ENCODE measurements at regions not wholly inside any gene's neighbourhood (a gene's known extent, or its start where the extent isn't known, plus 50 kb on each side); places are given as distances from the start of the nearest gene placed in this dataset.
A peak's percentile ranks its signal among the peaks of the same experiment; 100 is the strongest.

GRCh38 chr6:25181923-25182322 lies 97.3 kb upstream of the CARMIL1 start:
- DNase-seq (no peak), ATAC-seq (ENCODE audit: insufficient read depth, low read depth) (peak; percentile 47)
- no peaks in the 10 kb centered on the region for H3K79me2 ChIP-seq (ENCODE audit: insufficient read depth, low read length)
- no peaks in the 10 kb centered on the region for H3K9me3 ChIP-seq (ENCODE audit: insufficient read depth, low read length, severe bottlenecking)
- no peaks in the 10 kb centered on the region for H3K27me3 ChIP-seq (ENCODE audit: insufficient read depth, low read length, poor library complexity)
- no peak overlapping the region for H3K27ac ChIP-seq (ENCODE audit: low read length)
- H4K20me1 ChIP-seq (ENCODE audit: insufficient read depth, low read length), result no peaks in the 10 kb centered on the region
- no peaks in the 10 kb centered on the region for H3K36me3 ChIP-seq (ENCODE audit: insufficient read depth, low read length)
- no peak overlapping the region for H2AFZ ChIP-seq (ENCODE audit: low read depth, low read length)
- H3K4me1 ChIP-seq (ENCODE audit: insufficient read depth, low read length), result no peaks in the 10 kb centered on the region
- H3K4me3 ChIP-seq (ENCODE audit: low read depth in 1 of 2, low read length in 2 of 2), result no peak overlapping the region
- TF ChIP-seq CTCF (IDR thresholded peaks at IDR 0.05; ENCODE audit: borderline replicate concordance, extremely low read depth, low read length, poor library complexity, severe bottlenecking), result peak; percentile 15
- TF ChIP-seq EZH2 (IDR thresholded peaks at IDR 0.05; ENCODE audit: borderline replicate concordance, low read depth, low read length, severe bottlenecking), result no peak
- no peak overlapping the region for H3K4me2 ChIP-seq (ENCODE audit: insufficient read depth, low read length)
- H3K9ac ChIP-seq (ENCODE audit: low read depth, low read length), result no peak overlapping the region

DNA sequence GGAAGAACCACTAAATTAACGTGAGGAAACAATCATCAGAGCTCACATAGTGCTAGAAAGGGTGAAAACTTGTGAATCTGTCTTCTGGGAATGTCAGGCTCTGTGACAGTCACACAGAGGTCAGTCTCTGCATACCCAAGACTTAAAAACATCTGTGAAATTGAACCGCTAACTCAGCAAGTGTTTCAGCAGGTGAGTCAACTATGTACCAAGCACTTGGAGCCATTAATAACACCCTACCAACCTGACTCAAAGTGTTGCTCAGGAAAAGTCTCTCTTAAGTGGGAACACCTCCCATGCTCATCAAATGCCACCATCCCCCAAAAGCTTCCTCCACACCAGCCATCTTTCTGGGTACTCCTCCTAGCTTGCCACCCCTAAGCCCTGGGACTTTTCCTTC lies 92.3 kb upstream of the CARMIL1 start:
- DNase-seq (no peak), ATAC-seq (ENCODE audit: insufficient read depth, low read depth) (no peak)
- Histone ChIP-seq H3K27ac (ENCODE audit: low read length) (no peak overlapping the region), H3K4me1 (ENCODE audit: insufficient read depth, low read length) (no peaks in the 10 kb centered on the region), H3K9me3 (ENCODE audit: insufficient read depth, low read length, severe bottlenecking) (no peaks in the 10 kb centered on the region), H3K36me3 (ENCODE audit: insufficient read depth, low read length) (no peaks in the 10 kb centered on the region), H3K9ac (ENCODE audit: low read depth, low read length) (no peak overlapping the region), H4K20me1 (ENCODE audit: insufficient read depth, low read length) (no peaks in the 10 kb centered on the region), H3K79me2 (ENCODE audit: insufficient read depth, low read length) (no peaks in the 10 kb centered on the region), H3K4me2 (ENCODE audit: insufficient read depth, low read length) (no peak overlapping the region), H3K27me3 (ENCODE audit: insufficient read depth, low read length, poor library complexity) (no peaks in the 10 kb centered on the region), H3K4me3 (ENCODE audit: low read depth in 1 of 2, low read length in 2 of 2) (no peak overlapping the region), H2AFZ (ENCODE audit: low read depth, low read length) (no peak overlapping the region)
- TF ChIP-seq EZH2 (IDR thresholded peaks at IDR 0.05; ENCODE audit: borderline replicate concordance, low read depth, low read length, severe bottlenecking) (no peak), CTCF (IDR thresholded peaks at IDR 0.05; ENCODE audit: borderline replicate concordance, extremely low read depth, low read length, poor library complexity, severe bottlenecking) (no peak)

- TF ChIP-seq CTCF (IDR thresholded peaks at IDR 0.05; ENCODE audit: borderline replicate concordance, extremely low read depth, low read length, poor library complexity, severe bottlenecking) (no peak), EZH2 (IDR thresholded peaks at IDR 0.05; ENCODE audit: borderline replicate concordance, low read depth, low read length, severe bottlenecking) (no peak)
Observed at GRCh38 chr6:25188232-25188631, 90.9 kb upstream of the CARMIL1 start.

More at GRCh38 chr6:25188232-25188631, 90.9 kb upstream of the CARMIL1 start:
- no peak for DNase-seq
- no peak overlapping the region for H3K27ac ChIP-seq (ENCODE audit: low read length)
- H3K36me3 ChIP-seq (ENCODE audit: insufficient read depth, low read length), result no peaks in the 10 kb centered on the region
- H3K9ac ChIP-seq (ENCODE audit: low read depth, low read length), result no peak overlapping the region
- H4K20me1 ChIP-seq (ENCODE audit: insufficient read depth, low read length), result no peaks in the 10 kb centered on the region
- H3K4me1 ChIP-seq (ENCODE audit: insufficient read depth, low read length), result no peaks in the 10 kb centered on the region
- no peak for ATAC-seq (ENCODE audit: insufficient read depth, low read depth)
- no peak overlapping the region for H2AFZ ChIP-seq (ENCODE audit: low read depth, low read length)
- no peaks in the 10 kb centered on the region for H3K27me3 ChIP-seq (ENCODE audit: insufficient read depth, low read length, poor library complexity)
- no peaks in the 10 kb centered on the region for H3K79me2 ChIP-seq (ENCODE audit: insufficient read depth, low read length)
- no peaks in the 10 kb centered on the region for H3K9me3 ChIP-seq (ENCODE audit: insufficient read depth, low read length, severe bottlenecking)
- no peak overlapping the region for H3K4me3 ChIP-seq (ENCODE audit: low read depth in 1 of 2, low read length in 2 of 2)
- no peak overlapping the region for H3K4me2 ChIP-seq (ENCODE audit: insufficient read depth, low read length)

Measured in DND-41 (cell line).